ENCODE measurements at regions not wholly inside any gene's neighbourhood (a gene's known extent, or its start where the extent isn't known, plus 50 kb on each side); places are given as distances from the start of the nearest gene placed in this dataset.

- Histone ChIP-seq H4K5ac (ENCODE audit: low read depth, low read length) (no peak overlapping the region), H2BK20ac (ENCODE audit: low read depth, low read length) (no peak overlapping the region), H2BK120ac (ENCODE audit: low read depth, low read length) (no peak overlapping the region), H4K8ac (ENCODE audit: low read depth in 2 of 2, low read length in 2 of 2) (no peak overlapping the region), H3K56ac (ENCODE audit: extremely low read depth, insufficient read depth, low read length) (no peak overlapping the region), H3K4ac (ENCODE audit: low read depth, low read length) (no peak overlapping the region), H3K79me1 (ENCODE audit: low read depth in 1 of 2, low read length in 2 of 2) (no peaks in the 10 kb centered on the region), H3K18ac (ENCODE audit: low read depth, low read length) (no peak overlapping the region), H4K91ac (ENCODE audit: insufficient read depth, low read depth, low read length) (no peak overlapping the region), H2AK5ac (ENCODE audit: low read depth, low read length) (no peak overlapping the region), H2BK15ac (ENCODE audit: low read depth, low read length) (no peak overlapping the region), H3K4me2 (ENCODE audit: low read depth, low read length) (no peak overlapping the region), H4K20me1 (ENCODE audit: insufficient read depth, low read length) (no peaks in the 10 kb centered on the region), H3K23ac (ENCODE audit: low read depth, low read length) (no peak overlapping the region), H3K4me1 (ENCODE audit: control insufficient read depth, insufficient read depth, low read length) (no peaks in the 10 kb centered on the region), H3K9me3 (ENCODE audit: control insufficient read depth, insufficient read depth, low read length) (no peaks in the 10 kb centered on the region), H3K27ac (ENCODE audit: insufficient read depth, low read length) (no peak overlapping the region), H3K4me3 (ENCODE audit: insufficient read depth, low read depth, low read length) (no peak overlapping the region), H2AK9ac (replicated peaks; ENCODE audit: low read depth, low read length, poor library complexity) (no peak overlapping the region), H3K36me3 (ENCODE audit: control insufficient read depth, insufficient read depth, low read length) (no peaks in the 10 kb centered on the region), H3K9ac (ENCODE audit: low read depth, low read length) (no peak overlapping the region), H3K9me1 (ENCODE audit: insufficient read depth, low read length) (no peaks in the 10 kb centered on the region), H2BK5ac (ENCODE audit: low read depth, low read length, poor library complexity, severe bottlenecking) (no peak overlapping the region), H3K14ac (replicated peaks; ENCODE audit: low read depth, low read length) (no peak overlapping the region), H2AFZ (replicated peaks; ENCODE audit: low read length, poor library complexity) (no peak overlapping the region), H3K27me3 (ENCODE audit: control insufficient read depth, insufficient read depth, low read length) (no peaks in the 10 kb centered on the region)
- CTCF ChIA-PET = no interaction called here
- POLR2A ChIA-PET (ENCODE audit: unreplicated experiment) = no interaction called here
- in situ Hi-C loops (cut with MboI; ENCODE audit: low sequenced_read_pairs) (no loop called here), dilution Hi-C loops (cut with HindIII; ENCODE audit: low sequenced_read_pairs, unreplicated experiment) (no loop called here), intact Hi-C loops (cut with micrococcal nuclease) (no loop called here)
- TF ChIP-seq CTCF (conservative IDR thresholded peaks at IDR 0.05; ENCODE audit: low read depth, low read length) (no peak), CHD1 (IDR thresholded peaks at IDR 0.05; ENCODE audit: low read depth, low read length) (no peak), CEBPB (IDR thresholded peaks at IDR 0.05; ENCODE audit: low read depth, low read length) (no peak), RAD21 (IDR thresholded peaks at IDR 0.05; ENCODE audit: low read length) (no peak), ELK1 (IDR thresholded peaks at IDR 0.05; ENCODE audit: borderline replicate concordance, low read depth, low read length) (no peak), USF2 (IDR thresholded peaks at IDR 0.05; ENCODE audit: low read depth, low read length) (no peak), RFX5 (IDR thresholded peaks at IDR 0.05; ENCODE audit: low read depth, low read length) (no peak), NFE2L2 (IDR thresholded peaks at IDR 0.05; ENCODE audit: low read depth, low read length) (no peak), FOS (IDR thresholded peaks at IDR 0.05; ENCODE audit: low read depth, low read length) (no peak), RCOR1 (IDR thresholded peaks at IDR 0.05; ENCODE audit: insufficient replicate concordance, low read length) (no peak), MAZ (IDR thresholded peaks at IDR 0.05; ENCODE audit: borderline replicate concordance, low read depth, low read length) (no peak), BHLHE40 (IDR thresholded peaks at IDR 0.05; ENCODE audit: low read depth, low read length) (no peak), SMC3 (IDR thresholded peaks at IDR 0.05; ENCODE audit: low read depth, low read length) (no peak), MAFK (IDR thresholded peaks at IDR 0.05; ENCODE audit: low read depth, low read length) (no peak)
- DNase-seq (no peak), ATAC-seq (ENCODE audit: low read depth) (no peak)
- BruUV-seq (replicated peaks) = no TSS peak
Observed at GRCh38 chr3:25025236-25025635, 402.8 kb upstream of the RARB start.
